ENCODE measurements at regions not wholly inside any gene's neighbourhood (a gene's known extent, or its start where the extent isn't known, plus 50 kb on each side); places are given as distances from the start of the nearest gene placed in this dataset.

- TF ChIP-seq, protein P1, sequence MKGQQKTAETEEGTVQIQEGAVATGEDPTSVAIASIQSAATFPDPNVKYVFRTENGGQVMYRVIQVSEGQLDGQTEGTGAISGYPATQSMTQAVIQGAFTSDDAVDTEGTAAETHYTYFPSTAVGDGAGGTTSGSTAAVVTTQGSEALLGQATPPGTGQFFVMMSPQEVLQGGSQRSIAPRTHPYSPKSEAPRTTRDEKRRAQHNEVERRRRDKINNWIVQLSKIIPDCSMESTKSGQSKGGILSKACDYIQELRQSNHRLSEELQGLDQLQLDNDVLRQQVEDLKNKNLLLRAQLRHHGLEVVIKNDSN (IDR thresholded peaks at IDR 0.05; ENCODE audit: borderline replicate concordance, low read depth) = peak; percentile 76
- TF ChIP-seq MXI1 (IDR thresholded peaks at IDR 0.05; ENCODE audit: low read depth, low read length) (no peak), FOSL2 (IDR thresholded peaks at IDR 0.05; ENCODE audit: borderline replicate concordance, low read depth) (peak; percentile 70; the same call in 1 of the 2 replicates), YY1 (IDR thresholded peaks at IDR 0.05; ENCODE audit: low read depth) (peak; percentile 48; the same call in 1 of the 2 replicates), USF2 (IDR thresholded peaks at IDR 0.05; ENCODE audit: borderline replicate concordance, low read depth, low read length) (no peak), TEAD4 (IDR thresholded peaks at IDR 0.05; ENCODE audit: borderline replicate concordance, insufficient read depth) (peak; percentile 55; the same call in 1 of the 2 replicates), TAF1 (IDR thresholded peaks at IDR 0.05; ENCODE audit: borderline replicate concordance, low read depth, low read length) (peak; percentile 6; the same call in 1 of the 2 replicates), FOXM1 (IDR thresholded peaks at IDR 0.05; ENCODE audit: low read depth) (peak; percentile 56; the same call in 1 of the 2 replicates), RFX5 (IDR thresholded peaks at IDR 0.05; ENCODE audit: low read length) (no peak), TCF12 (IDR thresholded peaks at IDR 0.05) (peak; percentile 80), EZH2phosphoT487 (IDR thresholded peaks at IDR 0.05; ENCODE audit: borderline replicate concordance, low read depth) (no peak), RCOR1 (IDR thresholded peaks at IDR 0.05; ENCODE audit: low read length) (no peak), EP300 (IDR thresholded peaks at IDR 0.05; ENCODE audit: borderline replicate concordance in 1 of 2, low read depth in 1 of 2, low read length in 1 of 2) (peak in 1 of 2 experiments; percentile 81; a peak in 2 of 4 replicates), JUND (IDR thresholded peaks at IDR 0.05) (peak; percentile 63), SMC3 (IDR thresholded peaks at IDR 0.05; ENCODE audit: low read depth, low read length) (no peak)
- TF ChIP-seq, protein P2, sequence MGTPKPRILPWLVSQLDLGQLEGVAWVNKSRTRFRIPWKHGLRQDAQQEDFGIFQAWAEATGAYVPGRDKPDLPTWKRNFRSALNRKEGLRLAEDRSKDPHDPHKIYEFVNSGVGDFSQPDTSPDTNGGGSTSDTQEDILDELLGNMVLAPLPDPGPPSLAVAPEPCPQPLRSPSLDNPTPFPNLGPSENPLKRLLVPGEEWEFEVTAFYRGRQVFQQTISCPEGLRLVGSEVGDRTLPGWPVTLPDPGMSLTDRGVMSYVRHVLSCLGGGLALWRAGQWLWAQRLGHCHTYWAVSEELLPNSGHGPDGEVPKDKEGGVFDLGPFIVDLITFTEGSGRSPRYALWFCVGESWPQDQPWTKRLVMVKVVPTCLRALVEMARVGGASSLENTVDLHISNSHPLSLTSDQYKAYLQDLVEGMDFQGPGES (IDR thresholded peaks at IDR 0.05; ENCODE audit: low read depth, low read length) = no peak
- TF ChIP-seq, protein P3, sequence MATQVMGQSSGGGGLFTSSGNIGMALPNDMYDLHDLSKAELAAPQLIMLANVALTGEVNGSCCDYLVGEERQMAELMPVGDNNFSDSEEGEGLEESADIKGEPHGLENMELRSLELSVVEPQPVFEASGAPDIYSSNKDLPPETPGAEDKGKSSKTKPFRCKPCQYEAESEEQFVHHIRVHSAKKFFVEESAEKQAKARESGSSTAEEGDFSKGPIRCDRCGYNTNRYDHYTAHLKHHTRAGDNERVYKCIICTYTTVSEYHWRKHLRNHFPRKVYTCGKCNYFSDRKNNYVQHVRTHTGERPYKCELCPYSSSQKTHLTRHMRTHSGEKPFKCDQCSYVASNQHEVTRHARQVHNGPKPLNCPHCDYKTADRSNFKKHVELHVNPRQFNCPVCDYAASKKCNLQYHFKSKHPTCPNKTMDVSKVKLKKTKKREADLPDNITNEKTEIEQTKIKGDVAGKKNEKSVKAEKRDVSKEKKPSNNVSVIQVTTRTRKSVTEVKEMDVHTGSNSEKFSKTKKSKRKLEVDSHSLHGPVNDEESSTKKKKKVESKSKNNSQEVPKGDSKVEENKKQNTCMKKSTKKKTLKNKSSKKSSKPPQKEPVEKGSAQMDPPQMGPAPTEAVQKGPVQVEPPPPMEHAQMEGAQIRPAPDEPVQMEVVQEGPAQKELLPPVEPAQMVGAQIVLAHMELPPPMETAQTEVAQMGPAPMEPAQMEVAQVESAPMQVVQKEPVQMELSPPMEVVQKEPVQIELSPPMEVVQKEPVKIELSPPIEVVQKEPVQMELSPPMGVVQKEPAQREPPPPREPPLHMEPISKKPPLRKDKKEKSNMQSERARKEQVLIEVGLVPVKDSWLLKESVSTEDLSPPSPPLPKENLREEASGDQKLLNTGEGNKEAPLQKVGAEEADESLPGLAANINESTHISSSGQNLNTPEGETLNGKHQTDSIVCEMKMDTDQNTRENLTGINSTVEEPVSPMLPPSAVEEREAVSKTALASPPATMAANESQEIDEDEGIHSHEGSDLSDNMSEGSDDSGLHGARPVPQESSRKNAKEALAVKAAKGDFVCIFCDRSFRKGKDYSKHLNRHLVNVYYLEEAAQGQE (IDR thresholded peaks at IDR 0.05; ENCODE audit: low read depth, low read length) = peak; percentile 5; the same call in 1 of the 2 replicates
- TF ChIP-seq, protein P4, sequence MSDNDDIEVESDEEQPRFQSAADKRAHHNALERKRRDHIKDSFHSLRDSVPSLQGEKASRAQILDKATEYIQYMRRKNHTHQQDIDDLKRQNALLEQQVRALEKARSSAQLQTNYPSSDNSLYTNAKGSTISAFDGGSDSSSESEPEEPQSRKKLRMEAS (IDR thresholded peaks at IDR 0.05; ENCODE audit: low read depth) = 0 out of 2 replicates have a peak, but pooled peaks have one; percentile 39
Measured at GRCh38 chr5:143887903-143888665, 76.1 kb downstream of the HMHB1 start (continued).
